HL-60 (cell line): ENCODE measurements at regions not wholly inside any gene's neighbourhood (a gene's known extent, or its start where the extent isn't known, plus 50 kb on each side); places are given as distances from the start of the nearest gene placed in this dataset.

Experiments used
- DNase-seq, 2 experiments: peaks; one replicate each; pipeline ENCODE4 v3.0.0-alpha.2; 2010 to 2020; ENCODE audit warnings: low read depth in 1 of 2, low spot score in 1 of 2
- H3K27ac ChIP-seq: fragments of 250-450 bp; sonication (Bioruptor Pico); replicated peaks from 2 replicates; pipeline ENCODE4 v1.5.1; 2020; ENCODE audit warnings: mild to moderate bottlenecking, moderate library complexity
- H3K27me3 ChIP-seq: fragments of 250-450 bp; sonication (Bioruptor Pico); 2 replicates; pipeline ENCODE4 v1.5.1; 2021; ENCODE audit warnings: mild to moderate bottlenecking, moderate library complexity; ENCODE audit not compliant: insufficient read depth, poor library complexity, severe bottlenecking
- H3K4me3 ChIP-seq: replicated peaks from 2 replicates; pipeline ENCODE4 v1.5.1; 2011; ENCODE audit warnings: mild to moderate bottlenecking, control low read depth, low read length; ENCODE audit not compliant: insufficient read depth
- GABPA ChIP-seq: IDR thresholded peaks from 2 replicates; pipeline ENCODE4 v1.6.1; 2012; ENCODE audit warnings: low read depth
- POLR2AphosphoS5 ChIP-seq: IDR thresholded peaks from 2 replicates; pipeline ENCODE4 v1.6.1; 2012; ENCODE audit warnings: low read depth
- SPI1 ChIP-seq: IDR thresholded peaks from 2 replicates; pipeline ENCODE4 v1.6.1; 2012; ENCODE audit warnings: low read depth, mild to moderate bottlenecking, borderline replicate concordance
- TF ChIP-seq, protein P1 (sequence below): IDR thresholded peaks from 2 replicates; pipeline ENCODE4 v1.6.1; 2012; ENCODE audit warnings: low read depth; ENCODE audit not compliant: insufficient replicate concordance
- TF ChIP-seq, protein P2 (sequence below): IDR thresholded peaks from one replicate; pipeline ENCODE4 v1.5.1; 2011; ENCODE audit warnings: low read length, control low read depth, inconsistent platforms; ENCODE audit not compliant: insufficient read depth

DNA sequence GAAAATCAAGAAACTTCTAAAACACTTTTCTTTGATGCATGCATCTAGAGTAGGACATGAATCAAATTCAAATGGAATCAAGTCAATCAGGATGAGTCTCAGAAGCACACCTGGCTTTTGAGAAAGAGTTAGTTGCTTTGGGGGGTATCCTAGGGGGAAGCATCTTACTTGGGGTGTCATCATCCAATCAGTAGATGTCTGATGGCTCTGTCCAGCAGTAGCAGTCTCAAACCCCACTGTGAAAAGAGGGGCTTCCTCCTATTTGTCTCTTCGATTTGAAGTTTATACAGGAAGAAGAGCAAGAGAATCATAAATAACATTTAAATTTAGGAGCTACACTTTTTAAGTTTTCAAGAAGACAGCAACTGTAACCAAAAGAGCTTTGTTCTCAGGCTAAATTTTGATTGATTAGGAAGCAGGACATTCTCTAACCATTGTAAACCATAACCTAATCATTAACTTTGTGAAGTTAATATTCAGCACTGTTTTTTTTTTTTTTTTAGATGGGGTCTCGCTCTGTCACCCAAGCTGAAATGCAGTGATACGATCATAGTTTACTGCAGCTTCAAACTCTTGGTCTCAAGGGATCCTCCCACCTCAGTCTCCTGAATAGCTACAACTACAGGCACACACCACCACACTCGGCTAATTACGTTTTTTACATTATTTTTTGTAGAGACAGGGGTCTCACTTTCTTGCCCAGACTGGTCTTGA, 614.7 kb downstream of the CSNK1G3 start:
- no peaks in the 10 kb centered on the region for H3K27me3 ChIP-seq
- no peak overlapping the region for H3K27ac ChIP-seq
- DNase-seq = no peak
- no peak overlapping the region for H3K4me3 ChIP-seq
- TF ChIP-seq SPI1 (no peak), GABPA (no peak), POLR2AphosphoS5 (no peak)
- TF ChIP-seq, protein P1, sequence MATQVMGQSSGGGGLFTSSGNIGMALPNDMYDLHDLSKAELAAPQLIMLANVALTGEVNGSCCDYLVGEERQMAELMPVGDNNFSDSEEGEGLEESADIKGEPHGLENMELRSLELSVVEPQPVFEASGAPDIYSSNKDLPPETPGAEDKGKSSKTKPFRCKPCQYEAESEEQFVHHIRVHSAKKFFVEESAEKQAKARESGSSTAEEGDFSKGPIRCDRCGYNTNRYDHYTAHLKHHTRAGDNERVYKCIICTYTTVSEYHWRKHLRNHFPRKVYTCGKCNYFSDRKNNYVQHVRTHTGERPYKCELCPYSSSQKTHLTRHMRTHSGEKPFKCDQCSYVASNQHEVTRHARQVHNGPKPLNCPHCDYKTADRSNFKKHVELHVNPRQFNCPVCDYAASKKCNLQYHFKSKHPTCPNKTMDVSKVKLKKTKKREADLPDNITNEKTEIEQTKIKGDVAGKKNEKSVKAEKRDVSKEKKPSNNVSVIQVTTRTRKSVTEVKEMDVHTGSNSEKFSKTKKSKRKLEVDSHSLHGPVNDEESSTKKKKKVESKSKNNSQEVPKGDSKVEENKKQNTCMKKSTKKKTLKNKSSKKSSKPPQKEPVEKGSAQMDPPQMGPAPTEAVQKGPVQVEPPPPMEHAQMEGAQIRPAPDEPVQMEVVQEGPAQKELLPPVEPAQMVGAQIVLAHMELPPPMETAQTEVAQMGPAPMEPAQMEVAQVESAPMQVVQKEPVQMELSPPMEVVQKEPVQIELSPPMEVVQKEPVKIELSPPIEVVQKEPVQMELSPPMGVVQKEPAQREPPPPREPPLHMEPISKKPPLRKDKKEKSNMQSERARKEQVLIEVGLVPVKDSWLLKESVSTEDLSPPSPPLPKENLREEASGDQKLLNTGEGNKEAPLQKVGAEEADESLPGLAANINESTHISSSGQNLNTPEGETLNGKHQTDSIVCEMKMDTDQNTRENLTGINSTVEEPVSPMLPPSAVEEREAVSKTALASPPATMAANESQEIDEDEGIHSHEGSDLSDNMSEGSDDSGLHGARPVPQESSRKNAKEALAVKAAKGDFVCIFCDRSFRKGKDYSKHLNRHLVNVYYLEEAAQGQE = no peak
- TF ChIP-seq, protein P2, sequence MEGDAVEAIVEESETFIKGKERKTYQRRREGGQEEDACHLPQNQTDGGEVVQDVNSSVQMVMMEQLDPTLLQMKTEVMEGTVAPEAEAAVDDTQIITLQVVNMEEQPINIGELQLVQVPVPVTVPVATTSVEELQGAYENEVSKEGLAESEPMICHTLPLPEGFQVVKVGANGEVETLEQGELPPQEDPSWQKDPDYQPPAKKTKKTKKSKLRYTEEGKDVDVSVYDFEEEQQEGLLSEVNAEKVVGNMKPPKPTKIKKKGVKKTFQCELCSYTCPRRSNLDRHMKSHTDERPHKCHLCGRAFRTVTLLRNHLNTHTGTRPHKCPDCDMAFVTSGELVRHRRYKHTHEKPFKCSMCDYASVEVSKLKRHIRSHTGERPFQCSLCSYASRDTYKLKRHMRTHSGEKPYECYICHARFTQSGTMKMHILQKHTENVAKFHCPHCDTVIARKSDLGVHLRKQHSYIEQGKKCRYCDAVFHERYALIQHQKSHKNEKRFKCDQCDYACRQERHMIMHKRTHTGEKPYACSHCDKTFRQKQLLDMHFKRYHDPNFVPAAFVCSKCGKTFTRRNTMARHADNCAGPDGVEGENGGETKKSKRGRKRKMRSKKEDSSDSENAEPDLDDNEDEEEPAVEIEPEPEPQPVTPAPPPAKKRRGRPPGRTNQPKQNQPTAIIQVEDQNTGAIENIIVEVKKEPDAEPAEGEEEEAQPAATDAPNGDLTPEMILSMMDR = no peak

DNA sequence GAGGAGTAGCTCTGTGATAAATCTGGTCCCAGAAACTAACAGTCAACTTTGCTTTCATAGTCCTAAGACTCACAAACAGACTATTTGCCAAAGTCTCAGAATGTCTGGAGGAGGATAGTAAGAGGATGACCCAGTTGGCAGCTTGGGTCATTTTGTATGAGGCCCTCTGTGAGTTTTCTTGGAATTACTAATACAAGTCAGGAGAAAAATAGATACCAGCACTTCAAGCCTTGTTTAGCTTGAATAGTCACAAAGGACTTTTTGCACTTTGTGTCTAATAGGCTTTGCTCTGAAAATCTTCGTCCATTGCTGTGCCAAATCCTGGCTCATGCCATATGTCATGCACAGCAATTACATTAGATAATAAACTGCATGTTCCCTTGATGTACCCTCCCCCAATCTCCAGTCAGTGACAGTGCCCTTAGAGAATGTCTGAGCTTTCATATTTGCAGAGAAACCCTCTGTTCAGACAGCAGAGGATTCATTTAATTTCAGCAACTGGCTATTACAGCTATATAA, 612.8 kb downstream of the CSNK1G3 start:
- TF ChIP-seq, protein P2 = no peak
- TF ChIP-seq POLR2AphosphoS5 = no peak
- no peak for TF ChIP-seq GABPA
- no peak for TF ChIP-seq SPI1
- TF ChIP-seq, protein P1 = no peak
- Histone ChIP-seq H3K4me3 (no peak overlapping the region), H3K27me3 (no peaks in the 10 kb centered on the region), H3K27ac (no peak overlapping the region)
- DNase-seq = no peak

DNA sequence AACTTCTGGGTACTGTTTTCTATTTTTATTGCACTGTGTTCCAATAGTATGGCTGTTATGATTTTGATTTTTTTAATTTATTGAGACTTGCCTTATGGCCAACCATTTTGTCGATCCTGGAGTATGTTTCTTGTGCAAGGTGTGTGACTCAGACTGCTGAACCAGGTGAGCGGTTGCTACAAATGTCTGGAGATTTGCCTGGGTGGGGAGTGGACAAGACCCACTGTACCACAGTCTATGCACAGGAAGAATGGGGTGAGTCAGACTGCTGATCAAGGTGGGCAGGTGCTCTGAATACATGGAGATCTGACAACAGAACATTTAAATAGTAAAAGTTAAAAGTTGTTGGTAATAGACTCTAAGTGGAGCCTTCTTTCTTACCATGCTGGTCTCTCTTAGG, 609.2 kb downstream of the CSNK1G3 start:
- TF ChIP-seq GABPA (no peak), SPI1 (no peak), POLR2AphosphoS5 (no peak)
- TF ChIP-seq, protein P1 = no peak
- TF ChIP-seq, protein P2 = no peak
- Histone ChIP-seq H3K27me3 (no peaks in the 10 kb centered on the region), H3K4me3 (no peak overlapping the region), H3K27ac (no peak overlapping the region)
- no peak for DNase-seq
